ENCODE measurements at regions not wholly inside any gene's neighbourhood (a gene's known extent, or its start where the extent isn't known, plus 50 kb on each side); places are given as distances from the start of the nearest gene placed in this dataset.

- no peak for DNase-seq (ENCODE audit: low spot score)
- Histone ChIP-seq H4K91ac (ENCODE audit: low read depth, low read length, poor library complexity) (no peak overlapping the region), H2BK15ac (ENCODE audit: low read length) (no peak overlapping the region), H3K27me3 (ENCODE audit: control insufficient read depth in 3 of 3, insufficient read depth in 3 of 3, low read depth in 1 of 3, low read length in 3 of 3) (no peaks in the 10 kb centered on the region), H3K23ac (ENCODE audit: low read depth, low read length, poor library complexity) (no peak overlapping the region), H3K4ac (ENCODE audit: low read length) (no peak overlapping the region), H2AK5ac (ENCODE audit: low read depth, low read length) (no peak overlapping the region), H3K4me1 (ENCODE audit: control insufficient read depth in 2 of 2, insufficient read depth in 1 of 2, low read depth in 1 of 2, low read length in 2 of 2) (no peaks in the 10 kb centered on the region), H3K27ac (replicated peaks; ENCODE audit: low read length) (no peak overlapping the region), H3K9ac (ENCODE audit: low read depth, low read length, poor library complexity) (no peak overlapping the region), H4K8ac (ENCODE audit: low read depth, low read length) (no peak overlapping the region), H2BK12ac (ENCODE audit: low read length) (no peak overlapping the region), H3K4me3 (ENCODE audit: low read length in 2 of 2) (no peak overlapping the region), H2BK5ac (ENCODE audit: low read length) (no peak overlapping the region), H2AFZ (ENCODE audit: low read length) (peak overlapping the region; percentile 4), H3K79me1 (ENCODE audit: low read depth, low read length) (no peaks in the 10 kb centered on the region), H3K9me3 (replicated peaks in 1 of 2; ENCODE audit: control insufficient read depth in 2 of 2, insufficient read depth in 1 of 2, low read depth in 1 of 2, low read length in 2 of 2) (no peaks in the 10 kb centered on the region), H3K14ac (ENCODE audit: low read length) (no peak overlapping the region), H3K4me2 (ENCODE audit: insufficient read depth, low read length, poor library complexity, severe bottlenecking) (no peak overlapping the region), H3K18ac (ENCODE audit: low read length) (no peak overlapping the region), H2BK120ac (ENCODE audit: low read depth, low read length) (no peak overlapping the region), H3K36me3 (replicated peaks in 1 of 2; ENCODE audit: control insufficient read depth in 2 of 2, insufficient read depth in 2 of 2, low read length in 2 of 2) (no peaks in the 10 kb centered on the region)
- WGBS, 2 donors (ENCODE audit: extremely low coverage in 2 of 2, insufficient read length in 2 of 2, insufficient replicate concordance in 1 of 2) = no CpG with 5 or more reads among the region's 4 CpGs
These were observed 238.0 kb upstream of the ACTBL2 start for GRCh38 chr5:57720656-57721055.

DNA sequence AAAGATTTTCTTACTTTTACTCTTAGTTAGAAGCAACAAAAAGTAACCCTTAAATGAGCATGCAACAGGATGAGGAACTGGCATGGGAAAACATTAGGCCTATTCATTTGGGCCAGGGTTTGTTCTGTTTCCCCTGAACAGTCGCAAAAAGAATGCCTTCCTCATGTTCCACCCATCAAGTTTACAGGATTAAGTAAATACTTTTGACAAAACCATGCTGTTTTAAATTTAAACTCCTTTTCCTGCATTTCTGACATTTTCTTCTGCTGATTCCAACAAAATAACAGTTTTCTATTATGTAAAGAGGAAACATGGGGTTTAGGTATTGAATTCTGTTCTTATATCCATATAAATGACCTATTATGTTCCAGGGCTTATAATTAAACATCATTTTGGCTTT, 236.6 kb upstream of the ACTBL2 start:
- Histone ChIP-seq H3K14ac (ENCODE audit: low read length) (no peak overlapping the region), H4K91ac (ENCODE audit: low read depth, low read length, poor library complexity) (no peak overlapping the region), H3K36me3 (replicated peaks in 1 of 2; ENCODE audit: control insufficient read depth in 2 of 2, insufficient read depth in 2 of 2, low read length in 2 of 2) (no peaks in the 10 kb centered on the region), H3K4me2 (ENCODE audit: insufficient read depth, low read length, poor library complexity, severe bottlenecking) (no peak overlapping the region), H2BK15ac (ENCODE audit: low read length) (no peak overlapping the region), H3K18ac (ENCODE audit: low read length) (no peak overlapping the region), H3K27ac (replicated peaks; ENCODE audit: low read length) (no peak overlapping the region), H4K8ac (ENCODE audit: low read depth, low read length) (no peak overlapping the region), H3K23ac (ENCODE audit: low read depth, low read length, poor library complexity) (no peak overlapping the region), H3K4me1 (ENCODE audit: control insufficient read depth in 2 of 2, insufficient read depth in 1 of 2, low read depth in 1 of 2, low read length in 2 of 2) (no peaks in the 10 kb centered on the region), H3K9me3 (replicated peaks in 1 of 2; ENCODE audit: control insufficient read depth in 2 of 2, insufficient read depth in 1 of 2, low read depth in 1 of 2, low read length in 2 of 2) (no peaks in the 10 kb centered on the region), H3K4ac (ENCODE audit: low read length) (no peak overlapping the region), H2BK120ac (ENCODE audit: low read depth, low read length) (no peak overlapping the region), H3K9ac (ENCODE audit: low read depth, low read length, poor library complexity) (no peak overlapping the region), H2BK5ac (ENCODE audit: low read length) (no peak overlapping the region), H3K79me1 (ENCODE audit: low read depth, low read length) (no peaks in the 10 kb centered on the region), H2BK12ac (ENCODE audit: low read length) (no peak overlapping the region), H3K27me3 (ENCODE audit: control insufficient read depth in 3 of 3, insufficient read depth in 3 of 3, low read depth in 1 of 3, low read length in 3 of 3) (no peaks in the 10 kb centered on the region), H2AFZ (ENCODE audit: low read length) (no peak overlapping the region), H2AK5ac (ENCODE audit: low read depth, low read length) (no peak overlapping the region), H3K4me3 (ENCODE audit: low read length in 2 of 2) (no peak overlapping the region)
- WGBS, 2 donors (ENCODE audit: extremely low coverage in 2 of 2, insufficient read length in 2 of 2, insufficient replicate concordance in 1 of 2) = no CpG with 5 or more reads among the region's 1 CpG
- DNase-seq (ENCODE audit: low spot score) = no peak

DNA sequence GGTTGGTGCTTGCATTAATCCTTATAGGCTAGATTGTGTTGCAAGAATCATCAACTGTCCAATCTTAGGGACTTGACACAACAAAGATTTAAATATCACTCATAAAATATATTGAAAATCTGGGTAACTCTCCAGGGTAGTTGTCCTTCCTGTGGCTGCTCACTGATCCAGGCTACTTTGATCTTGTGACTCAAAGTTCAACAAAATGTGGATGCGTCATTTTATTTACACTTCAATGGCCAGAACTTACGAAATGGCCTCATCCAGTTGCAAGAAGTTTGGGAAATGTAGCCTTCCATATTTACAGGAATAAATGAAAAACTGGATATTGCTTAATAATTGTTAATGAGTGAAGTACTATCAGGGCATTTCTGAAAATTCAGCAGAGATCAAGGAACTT, 235.5 kb upstream of the ACTBL2 start:
- no peaks in the 10 kb centered on the region for H3K79me1 ChIP-seq (ENCODE audit: low read depth, low read length)
- H3K14ac ChIP-seq (ENCODE audit: low read length) = no peak overlapping the region
- H3K27ac ChIP-seq (replicated peaks; ENCODE audit: low read length) = no peak overlapping the region
- H2AK5ac ChIP-seq (ENCODE audit: low read depth, low read length) = no peak overlapping the region
- H3K18ac ChIP-seq (ENCODE audit: low read length) = no peak overlapping the region
- H3K4me3 ChIP-seq (ENCODE audit: low read length in 2 of 2) = no peak overlapping the region
- H2AFZ ChIP-seq (ENCODE audit: low read length) = no peak overlapping the region
- no peaks in the 10 kb centered on the region for H3K27me3 ChIP-seq (ENCODE audit: control insufficient read depth in 3 of 3, insufficient read depth in 3 of 3, low read depth in 1 of 3, low read length in 3 of 3)
- H4K91ac ChIP-seq (ENCODE audit: low read depth, low read length, poor library complexity) = no peak overlapping the region
- H4K8ac ChIP-seq (ENCODE audit: low read depth, low read length) = no peak overlapping the region
- no peak overlapping the region for H2BK12ac ChIP-seq (ENCODE audit: low read length)
- no peak overlapping the region for H2BK15ac ChIP-seq (ENCODE audit: low read length)
- H2BK5ac ChIP-seq (ENCODE audit: low read length) = no peak overlapping the region
- no peaks in the 10 kb centered on the region for H3K4me1 ChIP-seq (ENCODE audit: control insufficient read depth in 2 of 2, insufficient read depth in 1 of 2, low read depth in 1 of 2, low read length in 2 of 2)
- no peaks in the 10 kb centered on the region for H3K9me3 ChIP-seq (replicated peaks in 1 of 2; ENCODE audit: control insufficient read depth in 2 of 2, insufficient read depth in 1 of 2, low read depth in 1 of 2, low read length in 2 of 2)
- no peak overlapping the region for H3K23ac ChIP-seq (ENCODE audit: low read depth, low read length, poor library complexity)
- H2BK120ac ChIP-seq (ENCODE audit: low read depth, low read length) = no peak overlapping the region
- H3K9ac ChIP-seq (ENCODE audit: low read depth, low read length, poor library complexity) = no peak overlapping the region
- no CpG with 5 or more reads among the region's 2 CpGs for WGBS, 2 donors (ENCODE audit: extremely low coverage in 2 of 2, insufficient read length in 2 of 2, insufficient replicate concordance in 1 of 2)
- H3K4ac ChIP-seq (ENCODE audit: low read length) = no peak overlapping the region
- H3K36me3 ChIP-seq (replicated peaks in 1 of 2; ENCODE audit: control insufficient read depth in 2 of 2, insufficient read depth in 2 of 2, low read length in 2 of 2) = no peaks in the 10 kb centered on the region
- no peak for DNase-seq (ENCODE audit: low spot score)
- H3K4me2 ChIP-seq (ENCODE audit: insufficient read depth, low read length, poor library complexity, severe bottlenecking) = no peak overlapping the region

- H3K4ac ChIP-seq (ENCODE audit: low read length) = no peak overlapping the region
- H4K91ac ChIP-seq (ENCODE audit: low read depth, low read length, poor library complexity) = no peak overlapping the region
- H3K18ac ChIP-seq (ENCODE audit: low read length) = no peak overlapping the region
- no peak overlapping the region for H3K27ac ChIP-seq (replicated peaks; ENCODE audit: low read length)
- no peak for DNase-seq (ENCODE audit: low spot score)
- H3K79me1 ChIP-seq (ENCODE audit: low read depth, low read length) = no peaks in the 10 kb centered on the region
- no peak overlapping the region for H3K4me3 ChIP-seq (ENCODE audit: low read length in 2 of 2)
- no peak overlapping the region for H4K8ac ChIP-seq (ENCODE audit: low read depth, low read length)
- H3K4me2 ChIP-seq (ENCODE audit: insufficient read depth, low read length, poor library complexity, severe bottlenecking) = no peak overlapping the region
- H2AK5ac ChIP-seq (ENCODE audit: low read depth, low read length) = no peak overlapping the region
- H3K9ac ChIP-seq (ENCODE audit: low read depth, low read length, poor library complexity) = no peak overlapping the region
- no CpG with 5 or more reads among the region's 4 CpGs for WGBS, 2 donors (ENCODE audit: extremely low coverage in 2 of 2, insufficient read length in 2 of 2, insufficient replicate concordance in 1 of 2)
- no peaks in the 10 kb centered on the region for H3K4me1 ChIP-seq (ENCODE audit: control insufficient read depth in 2 of 2, insufficient read depth in 1 of 2, low read depth in 1 of 2, low read length in 2 of 2)
- H2AFZ ChIP-seq (ENCODE audit: low read length) = no peak overlapping the region
- no peaks in the 10 kb centered on the region for H3K27me3 ChIP-seq (ENCODE audit: control insufficient read depth in 3 of 3, insufficient read depth in 3 of 3, low read depth in 1 of 3, low read length in 3 of 3)
- H3K23ac ChIP-seq (ENCODE audit: low read depth, low read length, poor library complexity) = no peak overlapping the region
- no peak overlapping the region for H2BK120ac ChIP-seq (ENCODE audit: low read depth, low read length)
- H2BK15ac ChIP-seq (ENCODE audit: low read length) = no peak overlapping the region
- no peaks in the 10 kb centered on the region for H3K9me3 ChIP-seq (replicated peaks in 1 of 2; ENCODE audit: control insufficient read depth in 2 of 2, insufficient read depth in 1 of 2, low read depth in 1 of 2, low read length in 2 of 2)
- H2BK5ac ChIP-seq (ENCODE audit: low read length) = no peak overlapping the region
- H3K36me3 ChIP-seq (replicated peaks in 1 of 2; ENCODE audit: control insufficient read depth in 2 of 2, insufficient read depth in 2 of 2, low read length in 2 of 2) = no peaks in the 10 kb centered on the region
- no peak overlapping the region for H2BK12ac ChIP-seq (ENCODE audit: low read length)
- H3K14ac ChIP-seq (ENCODE audit: low read length) = no peak overlapping the region
These were observed 234.9 kb upstream of the ACTBL2 start for GRCh38 chr5:57717555-57717954.

Measured in neuronal stem cell (in vitro differentiated cells).